ENCODE measurements at regions not wholly inside any gene's neighbourhood (a gene's known extent, or its start where the extent isn't known, plus 50 kb on each side); places are given as distances from the start of the nearest gene placed in this dataset.

GRCh38 chr21:19540287-19540686 lies 1136.7 kb upstream of the TMPRSS15 start:
- TF ChIP-seq EP300 (IDR thresholded peaks at IDR 0.05; ENCODE audit: borderline replicate concordance) (no peak), CREB1 (IDR thresholded peaks at IDR 0.05; ENCODE audit: low read depth) (no peak), NFIC (IDR thresholded peaks at IDR 0.05) (no peak), FOXM1 (IDR thresholded peaks at IDR 0.05; ENCODE audit: borderline replicate concordance, low read depth) (no peak), USF1 (IDR thresholded peaks at IDR 0.05) (no peak), TCF12 (IDR thresholded peaks at IDR 0.05; ENCODE audit: low read depth) (no peak)
- TF ChIP-seq, protein P1, sequence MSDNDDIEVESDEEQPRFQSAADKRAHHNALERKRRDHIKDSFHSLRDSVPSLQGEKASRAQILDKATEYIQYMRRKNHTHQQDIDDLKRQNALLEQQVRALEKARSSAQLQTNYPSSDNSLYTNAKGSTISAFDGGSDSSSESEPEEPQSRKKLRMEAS (IDR thresholded peaks at IDR 0.05) = no peak

DNA sequence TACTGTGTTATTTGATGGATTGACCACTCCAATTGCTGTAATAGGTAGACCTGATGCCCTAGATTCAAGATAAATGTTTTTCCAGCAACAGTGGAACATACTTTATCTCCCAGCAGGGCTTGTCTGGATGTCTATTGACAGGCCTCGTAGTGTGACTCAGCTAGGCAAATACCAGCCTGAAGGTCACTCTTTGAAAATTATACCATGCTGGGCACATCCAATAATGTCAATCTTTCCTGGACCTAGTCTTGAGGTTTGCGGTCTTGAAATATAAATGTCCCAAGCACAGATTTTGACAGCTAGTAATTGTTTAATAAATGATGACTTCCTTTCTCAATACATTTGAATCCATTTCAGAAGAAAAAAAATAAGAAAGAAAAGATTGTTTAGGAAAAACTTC lies 1138.0 kb upstream of the TMPRSS15 start:
- no peak for TF ChIP-seq REST (IDR thresholded peaks at IDR 0.05; ENCODE audit: low read depth)
- TF ChIP-seq YY1 (IDR thresholded peaks at IDR 0.05; ENCODE audit: low read depth) = no peak
- no peak for TF ChIP-seq USF1 (IDR thresholded peaks at IDR 0.05)
- no peak for TF ChIP-seq CREB1 (IDR thresholded peaks at IDR 0.05; ENCODE audit: low read depth)
- TF ChIP-seq FOXM1 (IDR thresholded peaks at IDR 0.05; ENCODE audit: borderline replicate concordance, low read depth) = peak; percentile 89
- peak; percentile 85 for TF ChIP-seq TEAD4 (IDR thresholded peaks at IDR 0.05)
- TF ChIP-seq, protein P1 (IDR thresholded peaks at IDR 0.05) = no peak
- TF ChIP-seq EP300 (IDR thresholded peaks at IDR 0.05; ENCODE audit: borderline replicate concordance) = peak; percentile 94
- peak; percentile 89 for TF ChIP-seq NFIC (IDR thresholded peaks at IDR 0.05)
- TF ChIP-seq ZBTB7A (IDR thresholded peaks at IDR 0.05; ENCODE audit: low read depth) = no peak
- peak; percentile 93 for TF ChIP-seq TCF12 (IDR thresholded peaks at IDR 0.05; ENCODE audit: low read depth)
- no peak for TF ChIP-seq TAF1 (IDR thresholded peaks at IDR 0.05; ENCODE audit: low read depth)
- peak; percentile 51 for TF ChIP-seq CEBPB (IDR thresholded peaks at IDR 0.05)
- TF ChIP-seq EGR1 (IDR thresholded peaks at IDR 0.05) = no peak
- TF ChIP-seq RAD21 (IDR thresholded peaks at IDR 0.05; ENCODE audit: low read depth) = no peak

DNA sequence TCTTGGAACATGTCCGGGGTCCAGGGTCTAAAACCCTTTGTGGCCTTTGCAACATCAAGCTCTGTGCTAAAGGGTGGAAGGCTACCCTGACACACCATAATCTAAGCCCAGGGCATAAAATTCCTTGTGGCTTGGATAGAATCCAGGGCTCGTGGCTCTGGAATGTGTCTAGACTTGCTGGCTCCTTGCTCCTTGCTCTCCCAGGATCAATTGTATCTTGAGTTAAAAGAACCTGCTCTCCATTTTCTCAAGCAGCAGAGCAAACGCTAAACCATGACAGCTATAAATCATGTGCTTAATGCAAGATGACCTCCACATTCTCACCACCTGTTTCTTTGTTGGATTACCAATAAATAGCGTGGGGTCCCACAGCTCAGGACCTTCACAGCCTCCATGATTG lies 1140.9 kb upstream of the TMPRSS15 start:
- TF ChIP-seq TEAD4 (IDR thresholded peaks at IDR 0.05) (peak; percentile 11; the same call in 1 of the 2 replicates), EP300 (IDR thresholded peaks at IDR 0.05; ENCODE audit: borderline replicate concordance) (peak; percentile 54), NFIC (IDR thresholded peaks at IDR 0.05) (peak; percentile 52; the same call in 1 of the 2 replicates)

DNA sequence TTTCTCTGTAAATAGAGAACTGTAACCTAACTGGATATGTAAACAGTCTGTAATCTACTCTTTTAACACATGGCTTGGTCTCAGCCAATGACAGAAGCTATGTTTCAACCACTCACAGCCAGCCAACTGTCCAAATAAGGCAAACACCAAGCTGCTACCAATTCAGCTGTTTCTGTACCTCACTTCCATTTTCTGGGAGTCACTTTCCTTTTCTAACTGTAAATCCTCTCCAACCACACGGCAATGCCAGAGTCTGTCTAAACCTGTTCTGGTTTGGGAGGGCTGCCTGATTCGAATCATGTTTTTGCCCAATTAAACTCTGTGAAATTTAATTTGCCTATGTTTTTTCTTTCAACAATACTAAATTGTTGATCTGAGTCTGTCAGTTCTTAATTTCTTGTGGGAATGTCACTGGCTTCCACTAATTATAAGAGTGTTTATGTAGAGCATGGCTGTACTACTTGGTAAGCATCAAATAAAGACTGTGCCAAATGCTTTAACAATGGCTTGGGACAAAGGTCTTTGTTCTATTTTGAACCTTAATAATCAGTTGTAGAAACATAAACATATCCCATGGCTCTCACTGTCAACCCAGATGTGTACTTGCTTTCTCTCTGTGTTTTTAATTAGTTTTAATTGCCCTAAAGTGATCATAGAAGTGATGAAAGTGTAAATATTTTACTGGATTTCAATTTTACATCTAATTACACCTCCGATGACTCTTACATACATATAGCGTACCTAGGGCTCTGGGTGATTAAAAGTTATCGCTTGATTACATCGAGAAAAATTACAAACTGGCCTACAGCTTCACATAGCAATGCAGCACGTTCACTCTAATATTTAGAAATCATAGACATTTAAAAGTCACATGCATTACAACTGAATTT lies 1144.6 kb upstream of the TMPRSS15 start:
- TF ChIP-seq EP300 (IDR thresholded peaks at IDR 0.05; ENCODE audit: borderline replicate concordance) (no peak), CREB1 (IDR thresholded peaks at IDR 0.05; ENCODE audit: low read depth) (no peak), NFIC (IDR thresholded peaks at IDR 0.05) (no peak), RAD21 (IDR thresholded peaks at IDR 0.05; ENCODE audit: low read depth) (no peak), EGR1 (IDR thresholded peaks at IDR 0.05) (no peak), TAF1 (IDR thresholded peaks at IDR 0.05; ENCODE audit: low read depth) (no peak), USF1 (IDR thresholded peaks at IDR 0.05) (no peak), ZBTB7A (IDR thresholded peaks at IDR 0.05; ENCODE audit: low read depth) (no peak), CEBPB (IDR thresholded peaks at IDR 0.05) (no peak), TEAD4 (IDR thresholded peaks at IDR 0.05) (no peak), YY1 (IDR thresholded peaks at IDR 0.05; ENCODE audit: low read depth) (no peak), FOXM1 (IDR thresholded peaks at IDR 0.05; ENCODE audit: borderline replicate concordance, low read depth) (no peak)
- TF ChIP-seq, protein P1 (IDR thresholded peaks at IDR 0.05) = no peak

GRCh38 chr21:19553919-19554615 lies 1150.5 kb upstream of the TMPRSS15 start:
- 0 out of 2 replicates have a peak, but pooled peaks have one; percentile 11 for TF ChIP-seq CEBPB (IDR thresholded peaks at IDR 0.05)
- TF ChIP-seq NFIC (IDR thresholded peaks at IDR 0.05) = no peak

DNA sequence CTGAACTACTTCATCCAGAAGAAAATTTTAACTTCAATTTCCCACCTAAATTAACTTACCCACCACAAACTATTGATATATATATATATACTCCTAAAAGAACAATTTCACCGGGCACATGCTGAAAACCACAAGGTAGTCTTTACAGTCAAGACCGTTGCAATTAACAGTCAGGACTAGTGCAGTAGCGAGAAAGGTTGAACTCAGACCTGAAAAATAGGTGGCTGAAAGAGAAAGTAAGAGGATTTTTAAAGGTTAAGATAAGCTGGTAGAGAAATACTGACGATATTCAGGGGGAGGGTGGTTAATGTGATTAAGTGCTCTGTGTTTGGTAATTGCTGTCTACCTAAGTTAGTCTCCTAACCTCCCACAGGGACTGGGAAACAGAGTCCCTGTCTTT lies 1153.5 kb upstream of the TMPRSS15 start:
- TF ChIP-seq CEBPB (IDR thresholded peaks at IDR 0.05) = no peak
- TF ChIP-seq TCF12 (IDR thresholded peaks at IDR 0.05; ENCODE audit: low read depth) = no peak
- TF ChIP-seq EP300 (IDR thresholded peaks at IDR 0.05; ENCODE audit: borderline replicate concordance) = no peak
- no peak for TF ChIP-seq YY1 (IDR thresholded peaks at IDR 0.05; ENCODE audit: low read depth)
- TF ChIP-seq CREB1 (IDR thresholded peaks at IDR 0.05; ENCODE audit: low read depth) = no peak
- no peak for TF ChIP-seq TAF1 (IDR thresholded peaks at IDR 0.05; ENCODE audit: low read depth)
- TF ChIP-seq, protein P1 (IDR thresholded peaks at IDR 0.05) = no peak
- TF ChIP-seq NFIC (IDR thresholded peaks at IDR 0.05) = no peak
- TF ChIP-seq FOXM1 (IDR thresholded peaks at IDR 0.05; ENCODE audit: borderline replicate concordance, low read depth) = no peak
